CD4-positive, alpha-beta T cell treated with Interleukin-17A for 1 hour (primary cell): ENCODE measurements at regions not wholly inside any gene's neighbourhood (a gene's known extent, or its start where the extent isn't known, plus 50 kb on each side); places are given as distances from the start of the nearest gene placed in this dataset.

Experiments
- DNase-seq: peaks from one replicate; pipeline ENCODE4 v3.0.0-alpha.2; 2020

- DNase-seq, result no peak
Observed at GRCh38 chr17:77814091-77814772, 144.3 kb upstream of the TNRC6C start.

- no peak for DNase-seq
Observed at GRCh38 chr17:77815127-77815905, 143.2 kb upstream of the TNRC6C start.

GRCh38 chr17:77817953-77818352, 140.6 kb upstream of the TNRC6C start:
- no peak for DNase-seq

- DNase-seq, result no peak
Observed at GRCh38 chr17:77819497-77819896, 139.0 kb upstream of the TNRC6C start.

- DNase-seq, result no peak
Observed at GRCh38 chr17:77821114-77821513, 137.4 kb upstream of the TNRC6C start.

GRCh38 chr17:77822302-77823030, 136.0 kb upstream of the TNRC6C start:
- no peak for DNase-seq

- DNase-seq, result no peak
Observed at GRCh38 chr17:77824102-77824779, 134.3 kb upstream of the TNRC6C start.

GRCh38 chr17:77824780-77825280, 133.7 kb upstream of the TNRC6C start:
- DNase-seq, result no peak

GRCh38 chr17:77825621-77826020, 132.9 kb upstream of the TNRC6C start:
- no peak for DNase-seq

- no peak for DNase-seq
Observed at GRCh38 chr17:77826132-77826873, 132.2 kb upstream of the TNRC6C start.

GRCh38 chr17:77827039-77827438, 131.5 kb upstream of the TNRC6C start:
- DNase-seq, result no peak

- no peak for DNase-seq
Observed at GRCh38 chr17:77827511-77827910, 131.0 kb upstream of the TNRC6C start.

GRCh38 chr17:77828749-77829539, 129.6 kb upstream of the TNRC6C start:
- no peak for DNase-seq

GRCh38 chr17:77829843-77830799, 128.4 kb upstream of the TNRC6C start:
- no peak for DNase-seq

- no peak for DNase-seq
Observed at GRCh38 chr17:77830816-77831473, 127.6 kb upstream of the TNRC6C start.

- no peak for DNase-seq
Observed at GRCh38 chr17:77831474-77832179, 126.9 kb upstream of the TNRC6C start.

GRCh38 chr17:77832180-77832560, 126.3 kb upstream of the TNRC6C start:
- DNase-seq, result no peak

- DNase-seq, result no peak
Observed at GRCh38 chr17:77833769-77834168, 124.7 kb upstream of the TNRC6C start.
